ENCODE measurements at regions not wholly inside any gene's neighbourhood (a gene's known extent, or its start where the extent isn't known, plus 50 kb on each side); places are given as distances from the start of the nearest gene placed in this dataset.

GRCh38 chr14:51168215-51168613 is 71.8 kb upstream of the TMX1 start:
- no peak overlapping the region for H3K4me3 ChIP-seq (replicated peaks; ENCODE audit: low read depth, low read length)
- TF ChIP-seq, protein P1, sequence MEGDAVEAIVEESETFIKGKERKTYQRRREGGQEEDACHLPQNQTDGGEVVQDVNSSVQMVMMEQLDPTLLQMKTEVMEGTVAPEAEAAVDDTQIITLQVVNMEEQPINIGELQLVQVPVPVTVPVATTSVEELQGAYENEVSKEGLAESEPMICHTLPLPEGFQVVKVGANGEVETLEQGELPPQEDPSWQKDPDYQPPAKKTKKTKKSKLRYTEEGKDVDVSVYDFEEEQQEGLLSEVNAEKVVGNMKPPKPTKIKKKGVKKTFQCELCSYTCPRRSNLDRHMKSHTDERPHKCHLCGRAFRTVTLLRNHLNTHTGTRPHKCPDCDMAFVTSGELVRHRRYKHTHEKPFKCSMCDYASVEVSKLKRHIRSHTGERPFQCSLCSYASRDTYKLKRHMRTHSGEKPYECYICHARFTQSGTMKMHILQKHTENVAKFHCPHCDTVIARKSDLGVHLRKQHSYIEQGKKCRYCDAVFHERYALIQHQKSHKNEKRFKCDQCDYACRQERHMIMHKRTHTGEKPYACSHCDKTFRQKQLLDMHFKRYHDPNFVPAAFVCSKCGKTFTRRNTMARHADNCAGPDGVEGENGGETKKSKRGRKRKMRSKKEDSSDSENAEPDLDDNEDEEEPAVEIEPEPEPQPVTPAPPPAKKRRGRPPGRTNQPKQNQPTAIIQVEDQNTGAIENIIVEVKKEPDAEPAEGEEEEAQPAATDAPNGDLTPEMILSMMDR (IDR thresholded peaks at IDR 0.05; ENCODE audit: low read depth, low read length, missing control alignments), result no peak
- DNase-seq (ENCODE audit: extremely low read depth, low read depth), result no peak

- no peak for DNase-seq (ENCODE audit: extremely low read depth, low read depth)
Measured at GRCh38 chr14:51173863-51174262, 66.2 kb upstream of the TMX1 start.

DNA sequence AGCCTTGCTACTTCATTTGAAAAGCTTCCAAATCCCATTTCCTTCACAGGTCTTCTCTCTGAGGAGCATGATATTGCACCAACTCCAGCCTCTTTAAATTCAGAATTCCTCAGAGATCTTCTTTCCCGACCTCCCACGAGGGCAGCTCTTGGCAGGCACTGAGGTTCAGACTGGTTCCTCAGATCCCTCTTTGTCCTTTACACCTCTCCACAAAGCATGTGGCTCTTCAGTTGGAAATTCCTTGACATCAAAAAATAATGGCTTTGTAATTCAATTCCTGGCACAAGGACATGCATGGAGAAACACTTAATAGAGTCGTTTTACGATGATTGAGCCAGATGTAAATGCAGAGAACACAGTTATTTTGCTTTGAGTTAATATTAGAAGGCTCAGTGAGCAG is 63.2 kb upstream of the TMX1 start:
- H3K4me3 ChIP-seq (replicated peaks; ENCODE audit: low read depth, low read length), result no peak overlapping the region
- no peak for DNase-seq (ENCODE audit: extremely low read depth, low read depth)
- TF ChIP-seq, protein P1 (IDR thresholded peaks at IDR 0.05; ENCODE audit: low read depth, low read length, missing control alignments), result no peak

More at GRCh38 chr14:51173863-51174262, 66.2 kb upstream of the TMX1 start:
- TF ChIP-seq, protein P1 (IDR thresholded peaks at IDR 0.05; ENCODE audit: low read depth, low read length, missing control alignments), result no peak
- H3K4me3 ChIP-seq (replicated peaks; ENCODE audit: low read depth, low read length), result no peak overlapping the region

DNA sequence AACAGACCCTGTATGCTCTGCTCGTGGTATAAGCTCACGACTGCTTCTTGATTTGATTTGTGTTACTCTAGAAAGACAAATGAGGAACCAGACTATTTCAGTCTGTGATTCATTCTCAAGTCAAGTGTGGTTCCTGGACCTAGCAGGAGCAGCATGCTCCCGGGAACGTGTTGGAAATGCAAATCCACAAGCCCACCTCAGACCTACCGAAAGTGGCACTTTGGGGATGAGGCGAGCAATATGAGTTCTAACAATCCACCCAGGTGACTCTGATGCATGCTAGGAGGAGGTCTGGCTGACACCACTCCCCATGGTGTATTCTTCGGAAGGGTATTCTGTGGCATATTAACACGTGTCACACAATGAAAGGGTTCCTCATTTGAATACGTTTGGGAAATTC is 59.5 kb upstream of the TMX1 start:
- TF ChIP-seq, protein P1 (IDR thresholded peaks at IDR 0.05; ENCODE audit: low read depth, low read length, missing control alignments), result no peak
- no peak for DNase-seq (ENCODE audit: extremely low read depth, low read depth)

DNA sequence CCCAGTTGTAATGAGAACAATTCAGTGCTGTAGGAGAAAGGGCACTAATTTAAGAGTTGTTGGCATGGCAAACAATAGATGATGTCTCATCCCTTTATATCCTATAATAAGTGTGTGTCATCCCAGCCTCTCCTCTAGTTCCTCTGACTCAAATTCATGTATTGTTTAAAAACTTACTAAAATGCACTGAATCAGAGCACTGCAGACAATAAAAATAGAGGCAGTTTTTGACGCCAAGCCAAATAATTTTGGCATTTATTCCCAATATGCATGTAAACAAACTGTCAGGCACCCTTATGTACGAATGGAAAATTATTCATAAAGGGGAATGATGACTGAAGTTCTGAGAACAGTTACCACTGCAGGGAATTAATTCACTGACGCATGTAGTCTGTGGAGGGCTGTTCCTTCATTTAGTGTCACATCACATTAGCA is 57.9 kb upstream of the TMX1 start:
- DNase-seq (ENCODE audit: extremely low read depth, low read depth), result no peak
- H3K4me3 ChIP-seq (replicated peaks; ENCODE audit: low read depth, low read length), result no peak overlapping the region
- TF ChIP-seq, protein P1 (IDR thresholded peaks at IDR 0.05; ENCODE audit: low read depth, low read length, missing control alignments), result no peak

More for the DNA sequence above, 59.5 kb upstream of the TMX1 start:
- H3K4me3 ChIP-seq (replicated peaks; ENCODE audit: low read depth, low read length), result no peak overlapping the region

DNA sequence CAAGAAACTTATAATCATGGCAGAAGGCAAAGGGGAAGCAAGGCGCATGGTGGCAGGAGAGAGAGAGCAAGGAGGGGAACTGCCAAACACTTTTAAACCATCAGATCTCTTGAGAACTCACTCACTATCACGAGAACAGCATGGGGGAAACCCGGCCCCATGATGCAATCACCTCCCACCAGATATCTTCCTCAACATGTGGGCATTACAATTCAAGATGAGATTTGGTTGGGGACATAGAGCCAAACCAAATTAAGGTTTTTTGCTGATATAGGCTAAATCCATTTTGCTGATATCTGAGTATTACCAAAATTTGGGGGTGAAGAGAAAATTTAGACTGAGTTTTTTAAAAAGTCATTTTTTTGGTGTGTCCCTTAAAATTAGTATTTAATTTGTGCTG is 54.9 kb upstream of the TMX1 start:
- H3K4me3 ChIP-seq (replicated peaks; ENCODE audit: low read depth, low read length), result no peak overlapping the region
- DNase-seq (ENCODE audit: extremely low read depth, low read depth), result no peak
- TF ChIP-seq, protein P1 (IDR thresholded peaks at IDR 0.05; ENCODE audit: low read depth, low read length, missing control alignments), result no peak

GRCh38 chr14:51185754-51186153 is 54.3 kb upstream of the TMX1 start:
- TF ChIP-seq, protein P1 (IDR thresholded peaks at IDR 0.05; ENCODE audit: low read depth, low read length, missing control alignments), result no peak
- H3K4me3 ChIP-seq (replicated peaks; ENCODE audit: low read depth, low read length), result no peak overlapping the region
- DNase-seq (ENCODE audit: extremely low read depth, low read depth), result no peak
